ENCODE measurements at regions not wholly inside any gene's neighbourhood (a gene's known extent, or its start where the extent isn't known, plus 50 kb on each side); places are given as distances from the start of the nearest gene placed in this dataset.

- Histone ChIP-seq H3K4me3 (ENCODE audit: low read depth, low read length) (no peak overlapping the region), H3K36me3 (no peaks in the 10 kb centered on the region), H3K9me3 (no peaks in the 10 kb centered on the region), H3K4me1 (no peaks in the 10 kb centered on the region), H3K27me3 (no peaks in the 10 kb centered on the region)
- peak; percentile 46 for TF ChIP-seq CTCF (IDR thresholded peaks at IDR 0.05; ENCODE audit: low read depth, low read length)
- peak; percentile 14 for DNase-seq
These were observed 122.8 kb upstream of the USP24 start for GRCh38 chr1:55337801-55338447.

- Histone ChIP-seq H3K4me3 (ENCODE audit: low read depth, low read length) (no peak overlapping the region), H3K4me1 (no peaks in the 10 kb centered on the region), H3K27me3 (no peaks in the 10 kb centered on the region), H3K9me3 (no peaks in the 10 kb centered on the region), H3K36me3 (no peaks in the 10 kb centered on the region)
- no peak for TF ChIP-seq CTCF (IDR thresholded peaks at IDR 0.05; ENCODE audit: low read depth, low read length)
- no peak for DNase-seq
These were observed 119.6 kb upstream of the USP24 start for GRCh38 chr1:55334797-55335196.

GRCh38 chr1:55334160-55334559 is 119.0 kb upstream of the USP24 start:
- no peak overlapping the region for H3K4me3 ChIP-seq (ENCODE audit: low read depth, low read length)
- no peaks in the 10 kb centered on the region for H3K9me3 ChIP-seq
- H3K4me1 ChIP-seq = no peaks in the 10 kb centered on the region
- TF ChIP-seq CTCF (IDR thresholded peaks at IDR 0.05; ENCODE audit: low read depth, low read length) = no peak
- no peak for DNase-seq
- H3K36me3 ChIP-seq = no peaks in the 10 kb centered on the region
- H3K27me3 ChIP-seq = no peaks in the 10 kb centered on the region

GRCh38 chr1:55333461-55333860 is 118.3 kb upstream of the USP24 start:
- H3K9me3 ChIP-seq = no peaks in the 10 kb centered on the region

GRCh38 chr1:55331351-55331750 is 116.2 kb upstream of the USP24 start:
- H3K4me3 ChIP-seq (ENCODE audit: low read depth, low read length) = no peak overlapping the region
- no peaks in the 10 kb centered on the region for H3K4me1 ChIP-seq
- no peaks in the 10 kb centered on the region for H3K36me3 ChIP-seq
- no peak for DNase-seq
- H3K9me3 ChIP-seq = no peaks in the 10 kb centered on the region
- no peaks in the 10 kb centered on the region for H3K27me3 ChIP-seq
- TF ChIP-seq CTCF (IDR thresholded peaks at IDR 0.05; ENCODE audit: low read depth, low read length) = no peak

More at GRCh38 chr1:55333461-55333860, 118.3 kb upstream of the USP24 start:
- Histone ChIP-seq H3K4me1 (no peaks in the 10 kb centered on the region), H3K4me3 (ENCODE audit: low read depth, low read length) (no peak overlapping the region), H3K27me3 (no peaks in the 10 kb centered on the region), H3K36me3 (no peaks in the 10 kb centered on the region)
- no peak for TF ChIP-seq CTCF (IDR thresholded peaks at IDR 0.05; ENCODE audit: low read depth, low read length)
- DNase-seq = no peak

- H3K27me3 ChIP-seq = no peaks in the 10 kb centered on the region
- H3K9me3 ChIP-seq = no peaks in the 10 kb centered on the region
- H3K4me3 ChIP-seq (ENCODE audit: low read depth, low read length) = no peak overlapping the region
- no peak for TF ChIP-seq CTCF (IDR thresholded peaks at IDR 0.05; ENCODE audit: low read depth, low read length)
- no peaks in the 10 kb centered on the region for H3K4me1 ChIP-seq
- DNase-seq = no peak
- no peaks in the 10 kb centered on the region for H3K36me3 ChIP-seq
These were observed 114.8 kb upstream of the USP24 start for GRCh38 chr1:55329808-55330432.
